Muscle of leg (tissue), 3 donors: ENCODE measurements at regions not wholly inside any gene's neighbourhood (a gene's known extent, or its start where the extent isn't known, plus 50 kb on each side); places are given as distances from the start of the nearest gene placed in this dataset.

Experiments
- DNase-seq: peaks from one replicate; pipeline ENCODE4 v3.0.0; 2013
- H3K27ac ChIP-seq: one replicate; pipeline ENCODE4 v1.5.1; 2013; ENCODE audit warnings: mild to moderate bottlenecking, low read length, control low read depth
- H3K27me3 ChIP-seq: one replicate; pipeline ENCODE4 v1.6.1; 2013; ENCODE audit warnings: low read length; ENCODE audit not compliant: control insufficient read depth, insufficient read depth
- H3K36me3 ChIP-seq: one replicate; pipeline ENCODE4 v1.6.1; 2013; ENCODE audit warnings: low read length; ENCODE audit not compliant: control insufficient read depth, insufficient read depth
- H3K4me1 ChIP-seq: one replicate; pipeline ENCODE4 v1.6.1; 2013; ENCODE audit warnings: low read length; ENCODE audit not compliant: control insufficient read depth, insufficient read depth
- H3K4me3 ChIP-seq: one replicate; pipeline ENCODE4 v1.5.1; 2013; ENCODE audit warnings: low read length, control low read depth
- H3K9me3 ChIP-seq: replicated peaks from 2 replicates; pipeline ENCODE4 v1.6.1; 2013; ENCODE audit warnings: low read depth, low read length; ENCODE audit not compliant: control insufficient read depth
- WGBS: methylation state at CpG from one replicate; pipeline ENCODE4 v1.1.5; 2013; ENCODE audit warnings: missing lambda C conversion rate; ENCODE audit not compliant: insufficient coverage; 5-methylcytosine and 5-hydroxymethylcytosine counted together

- H3K4me1 ChIP-seq, result no peaks in the 10 kb centered on the region
- no peaks in the 10 kb centered on the region for H3K9me3 ChIP-seq
- no peak overlapping the region for H3K4me3 ChIP-seq
Measured at GRCh38 chr2:226154610-226155009, 645.0 kb downstream of the IRS1 start.

DNA sequence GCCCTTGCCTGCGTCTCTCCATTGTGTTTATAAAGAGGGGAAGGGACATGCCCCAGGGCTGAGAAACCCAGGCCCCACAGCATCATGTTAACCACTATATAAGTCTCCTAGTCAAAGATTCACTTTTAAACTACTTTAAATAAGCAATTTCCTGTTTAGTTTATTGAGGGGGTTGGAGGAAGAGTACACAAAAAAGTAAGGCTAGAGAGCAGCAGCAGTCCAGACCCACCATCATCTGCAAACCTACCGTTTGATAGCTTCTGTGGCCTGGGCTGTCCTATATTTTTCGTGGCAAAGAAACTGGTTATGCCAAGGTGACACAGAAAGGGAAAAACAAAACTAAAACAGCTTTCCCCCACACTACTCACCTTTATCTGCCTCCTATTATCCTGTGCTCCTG is 646.1 kb downstream of the IRS1 start:
- WGBS, result 90% methylated on average over 2 of the region's 3 CpGs
- no peaks in the 10 kb centered on the region for H3K36me3 ChIP-seq
- no peak overlapping the region for H3K27ac ChIP-seq
- no peak for DNase-seq
- H3K4me1 ChIP-seq, result no peaks in the 10 kb centered on the region
- no peaks in the 10 kb centered on the region for H3K27me3 ChIP-seq
- no peaks in the 10 kb centered on the region for H3K9me3 ChIP-seq
- no peak overlapping the region for H3K4me3 ChIP-seq

More at GRCh38 chr2:226154610-226155009, 645.0 kb downstream of the IRS1 start:
- no peaks in the 10 kb centered on the region for H3K36me3 ChIP-seq
- no peak for DNase-seq
- WGBS, result no CpG with 5 or more reads among the region's 3 CpGs
- no peak overlapping the region for H3K27ac ChIP-seq
- no peaks in the 10 kb centered on the region for H3K27me3 ChIP-seq

DNA sequence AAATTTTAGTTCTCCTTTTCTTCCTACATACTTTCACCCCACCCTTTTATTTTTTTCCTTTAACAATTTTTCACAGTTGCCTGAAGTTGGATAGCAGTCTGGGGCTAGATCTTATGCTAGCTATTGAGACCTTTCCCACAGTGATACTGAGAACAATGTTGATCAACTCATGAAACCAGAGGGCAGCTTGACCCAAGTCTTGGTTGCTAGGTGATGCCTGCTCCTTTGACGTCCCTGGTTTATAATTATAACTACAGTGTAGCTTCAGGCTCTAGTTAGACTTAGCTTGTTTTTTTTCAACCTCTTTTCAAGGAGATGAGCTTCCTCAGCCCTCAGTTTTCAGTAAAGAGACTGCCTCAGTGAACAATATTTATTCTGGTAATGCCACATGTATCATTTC is 648.5 kb downstream of the IRS1 start:
- H3K27ac ChIP-seq, result no peak overlapping the region
- no peak for DNase-seq
- H3K27me3 ChIP-seq, result no peaks in the 10 kb centered on the region
- no CpG with 5 or more reads among the region's 1 CpG for WGBS
- H3K4me3 ChIP-seq, result no peak overlapping the region
- H3K36me3 ChIP-seq, result no peaks in the 10 kb centered on the region
- no peaks in the 10 kb centered on the region for H3K9me3 ChIP-seq
- H3K4me1 ChIP-seq, result no peaks in the 10 kb centered on the region

DNA sequence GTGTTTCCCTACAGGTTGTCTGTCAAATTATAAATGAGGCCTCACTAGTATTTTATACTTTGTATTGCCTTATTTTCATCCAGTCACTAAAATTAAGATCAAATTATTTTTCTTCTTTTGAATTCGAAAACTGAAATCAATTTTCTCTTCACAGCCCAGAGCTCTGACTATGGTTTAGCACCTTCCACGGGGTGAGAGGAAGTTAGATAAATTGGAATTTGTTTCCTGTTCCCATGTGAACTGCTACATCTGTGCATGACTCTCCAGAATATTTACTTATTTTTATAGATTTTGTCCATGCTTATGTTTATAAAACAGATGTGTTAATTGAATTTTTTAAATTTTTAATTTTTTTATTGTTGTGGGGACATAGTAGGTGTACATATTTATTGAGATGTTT is 656.5 kb downstream of the IRS1 start:
- Histone ChIP-seq H3K27me3 (no peaks in the 10 kb centered on the region), H3K36me3 (no peaks in the 10 kb centered on the region), H3K9me3 (no peaks in the 10 kb centered on the region), H3K27ac (no peak overlapping the region), H3K4me1 (no peaks in the 10 kb centered on the region), H3K4me3 (no peak overlapping the region)
- no peak for DNase-seq
- WGBS, result no CpG with 5 or more reads among the region's 2 CpGs

GRCh38 chr2:226142463-226142862 is 657.2 kb downstream of the IRS1 start:
- Histone ChIP-seq H3K4me3 (no peak overlapping the region), H3K27me3 (no peaks in the 10 kb centered on the region), H3K4me1 (no peaks in the 10 kb centered on the region), H3K27ac (no peak overlapping the region), H3K9me3 (no peaks in the 10 kb centered on the region), H3K36me3 (no peaks in the 10 kb centered on the region)
- DNase-seq, result no peak
- WGBS, result no CpG with 5 or more reads among the region's 1 CpG

- Histone ChIP-seq H3K9me3 (no peaks in the 10 kb centered on the region), H3K27ac (no peak overlapping the region), H3K36me3 (no peaks in the 10 kb centered on the region), H3K4me3 (no peak overlapping the region), H3K4me1 (no peaks in the 10 kb centered on the region), H3K27me3 (no peaks in the 10 kb centered on the region)
- no peak for DNase-seq
- WGBS, result no CpG with 5 or more reads among the region's 2 CpGs
Measured at GRCh38 chr2:226140594-226140993, 659.0 kb downstream of the IRS1 start.

DNA sequence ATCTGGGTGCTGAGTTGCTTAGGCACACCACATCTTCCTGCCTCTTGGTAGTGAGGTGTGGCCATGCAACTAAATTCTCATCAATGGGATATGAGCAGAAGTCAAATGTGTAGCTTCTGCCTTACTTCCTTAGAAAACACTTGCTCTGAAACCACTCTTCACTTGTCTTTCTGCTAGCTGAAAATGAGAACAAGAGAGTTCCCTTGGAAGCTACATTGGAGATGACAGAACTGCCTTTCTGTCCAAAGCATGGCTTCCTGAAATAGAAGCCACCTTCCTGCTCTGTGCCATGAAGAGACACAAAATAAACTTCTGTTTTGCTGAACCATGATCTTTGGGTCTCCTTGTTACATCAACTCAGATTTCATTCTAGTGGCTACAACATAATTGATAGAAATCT is 659.9 kb downstream of the IRS1 start:
- H3K4me3 ChIP-seq, result no peak overlapping the region
- no peaks in the 10 kb centered on the region for H3K27me3 ChIP-seq
- H3K27ac ChIP-seq, result no peak overlapping the region
- DNase-seq, result peak; percentile 25
- H3K4me1 ChIP-seq, result no peaks in the 10 kb centered on the region
- no peaks in the 10 kb centered on the region for H3K9me3 ChIP-seq
- no peaks in the 10 kb centered on the region for H3K36me3 ChIP-seq

DNA sequence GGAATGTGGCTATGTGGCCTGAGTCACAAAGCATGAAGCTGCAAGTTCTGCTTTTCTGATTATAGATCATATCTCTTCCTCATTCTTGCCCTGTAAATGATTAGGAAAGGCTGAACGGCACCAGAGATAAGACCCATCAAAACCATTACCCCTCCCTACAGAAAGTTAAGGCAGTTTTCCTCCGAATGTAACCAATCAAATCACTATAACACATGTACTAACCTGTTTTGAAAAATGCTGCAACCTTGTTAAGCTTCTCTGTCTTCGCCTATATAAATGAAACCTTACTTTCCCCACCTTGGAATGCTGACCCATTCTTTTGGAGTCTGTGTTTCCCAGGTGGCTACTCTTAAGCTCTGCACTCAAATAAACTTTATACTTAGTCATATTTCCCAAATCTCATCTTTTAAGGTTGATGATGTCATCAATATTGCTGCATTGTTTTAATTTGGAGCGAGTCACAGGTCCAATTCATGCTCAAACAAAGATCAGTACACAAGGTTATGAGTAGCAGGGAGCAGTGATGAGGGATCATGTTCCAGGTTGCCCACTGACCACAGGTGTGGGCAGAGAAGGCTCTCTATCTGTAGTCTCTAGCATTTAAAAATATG is 662.3 kb downstream of the IRS1 start:
- Histone ChIP-seq H3K27ac (no peak overlapping the region), H3K4me3 (no peak overlapping the region), H3K36me3 (no peaks in the 10 kb centered on the region), H3K9me3 (no peaks in the 10 kb centered on the region), H3K4me1 (no peaks in the 10 kb centered on the region), H3K27me3 (no peaks in the 10 kb centered on the region)
- 63% methylated on average over 2 of the region's 4 CpGs for WGBS
- no peak for DNase-seq

- H3K9me3 ChIP-seq, result no peaks in the 10 kb centered on the region
- DNase-seq, result no peak
- no peaks in the 10 kb centered on the region for H3K36me3 ChIP-seq
- H3K27me3 ChIP-seq, result no peaks in the 10 kb centered on the region
- H3K4me1 ChIP-seq, result no peaks in the 10 kb centered on the region
- H3K27ac ChIP-seq, result no peak overlapping the region
- no peak overlapping the region for H3K4me3 ChIP-seq
- no CpG with 5 or more reads among the region's 4 CpGs for WGBS
Measured at GRCh38 chr2:226136739-226137138, 662.9 kb downstream of the IRS1 start.

DNA sequence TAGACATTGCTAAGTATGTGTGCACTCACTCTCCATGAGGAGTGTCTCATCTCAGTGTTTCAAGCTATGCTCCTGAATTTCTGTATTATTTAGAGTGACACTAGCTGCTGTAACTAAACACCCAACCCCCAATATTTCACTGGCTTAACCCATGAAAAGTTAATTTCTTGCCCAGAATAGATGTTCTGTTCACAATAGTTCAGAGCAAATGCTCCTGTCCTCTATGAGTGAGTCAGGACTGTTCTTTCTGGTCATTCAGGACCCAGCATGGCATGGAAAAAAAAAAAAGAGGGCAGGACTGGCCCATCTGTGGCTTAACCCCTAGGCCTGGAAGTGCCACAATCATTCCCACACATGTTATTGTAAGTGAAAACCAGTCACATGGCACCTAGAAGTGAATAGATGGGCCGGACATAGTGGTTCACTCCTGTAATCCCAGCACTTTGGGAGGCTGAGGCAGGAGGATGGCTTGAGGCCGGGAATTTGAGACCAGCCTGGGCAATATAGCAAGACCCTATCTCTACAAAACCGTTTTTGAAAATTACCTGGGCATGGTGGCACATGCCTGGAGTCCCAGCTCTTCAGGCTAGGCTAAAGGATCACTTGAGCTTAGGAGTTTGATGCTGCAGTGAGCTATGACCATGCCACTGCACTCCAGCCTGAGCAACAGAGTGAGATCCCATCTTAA is 663.6 kb downstream of the IRS1 start:
- WGBS, result 69% methylated on average over 3 of the region's 3 CpGs
- H3K4me1 ChIP-seq, result no peaks in the 10 kb centered on the region
- no peaks in the 10 kb centered on the region for H3K9me3 ChIP-seq
- no peak for DNase-seq
- no peaks in the 10 kb centered on the region for H3K27me3 ChIP-seq
- H3K36me3 ChIP-seq, result no peaks in the 10 kb centered on the region
- H3K4me3 ChIP-seq, result no peak overlapping the region
- H3K27ac ChIP-seq, result no peak overlapping the region
